ENCODE measurements at regions not wholly inside any gene's neighbourhood (a gene's known extent, or its start where the extent isn't known, plus 50 kb on each side); places are given as distances from the start of the nearest gene placed in this dataset.

GRCh38 chr7:24475166-24475961 is 97.9 kb upstream of the PALS2 start:
- H3K27ac Mint-ChIP-seq (ENCODE audit: unreplicated experiment): no peak overlapping the region
- no peaks in the 10 kb centered on the region for H3K27me3 Mint-ChIP-seq (ENCODE audit: low read depth)
- peaks cover 36% of the 10 kb centered on the region for H3K4me1 Mint-ChIP-seq (ENCODE audit: low read depth)
- DNase-seq (ENCODE audit: low spot score): no peak
- no peaks in the 10 kb centered on the region for H3K36me3 Mint-ChIP-seq (ENCODE audit: low read depth)
- no peak overlapping the region for H3K4me3 Mint-ChIP-seq (ENCODE audit: unreplicated experiment)
- TF ChIP-seq CTCF (IDR thresholded peaks at IDR 0.05): no peak
- peaks cover 8% of the 10 kb centered on the region for H3K9me3 Mint-ChIP-seq (ENCODE audit: low read depth)

GRCh38 chr7:24476227-24476626 is 97.0 kb upstream of the PALS2 start:
- DNase-seq (ENCODE audit: low spot score): no peak
- no peaks in the 10 kb centered on the region for H3K9me3 Mint-ChIP-seq (ENCODE audit: low read depth)
- no peak overlapping the region for H3K4me3 Mint-ChIP-seq (ENCODE audit: unreplicated experiment)
- no peak overlapping the region for H3K27ac Mint-ChIP-seq (ENCODE audit: unreplicated experiment)
- H3K4me1 Mint-ChIP-seq (ENCODE audit: low read depth): peaks cover 37% of the 10 kb centered on the region
- H3K27me3 Mint-ChIP-seq (ENCODE audit: low read depth): no peaks in the 10 kb centered on the region
- no peak for TF ChIP-seq CTCF (IDR thresholded peaks at IDR 0.05)
- H3K36me3 Mint-ChIP-seq (ENCODE audit: low read depth): no peaks in the 10 kb centered on the region

GRCh38 chr7:24477398-24478136 is 95.7 kb upstream of the PALS2 start:
- Mint-ChIP-seq H3K27me3 (ENCODE audit: low read depth) (no peaks in the 10 kb centered on the region), H3K9me3 (ENCODE audit: low read depth) (no peaks in the 10 kb centered on the region), H3K4me1 (ENCODE audit: low read depth) (peaks cover 37% of the 10 kb centered on the region), H3K4me3 (ENCODE audit: unreplicated experiment) (peak overlapping the region; percentile 17), H3K36me3 (ENCODE audit: low read depth) (no peaks in the 10 kb centered on the region), H3K27ac (ENCODE audit: unreplicated experiment) (peak overlapping the region; percentile 76)
- no peak for DNase-seq (ENCODE audit: low spot score)
- no peak for TF ChIP-seq CTCF (IDR thresholded peaks at IDR 0.05)

GRCh38 chr7:24478137-24478655 is 95.1 kb upstream of the PALS2 start:
- peak overlapping the region; percentile 17 for H3K4me3 Mint-ChIP-seq (ENCODE audit: unreplicated experiment)
- no peaks in the 10 kb centered on the region for H3K9me3 Mint-ChIP-seq (ENCODE audit: low read depth)
- no peak for DNase-seq (ENCODE audit: low spot score)
- peak; percentile 27 for TF ChIP-seq CTCF (IDR thresholded peaks at IDR 0.05)
- no peaks in the 10 kb centered on the region for H3K27me3 Mint-ChIP-seq (ENCODE audit: low read depth)
- H3K4me1 Mint-ChIP-seq (ENCODE audit: low read depth): peaks cover 37% of the 10 kb centered on the region
- H3K36me3 Mint-ChIP-seq (ENCODE audit: low read depth): no peaks in the 10 kb centered on the region
- peak overlapping the region; percentile 76 for H3K27ac Mint-ChIP-seq (ENCODE audit: unreplicated experiment)

- Mint-ChIP-seq H3K36me3 (ENCODE audit: low read depth) (no peaks in the 10 kb centered on the region), H3K4me1 (ENCODE audit: low read depth) (peaks cover 37% of the 10 kb centered on the region), H3K9me3 (ENCODE audit: low read depth) (no peaks in the 10 kb centered on the region), H3K27me3 (ENCODE audit: low read depth) (no peaks in the 10 kb centered on the region), H3K27ac (ENCODE audit: unreplicated experiment) (no peak overlapping the region), H3K4me3 (ENCODE audit: unreplicated experiment) (no peak overlapping the region)
- TF ChIP-seq CTCF (IDR thresholded peaks at IDR 0.05): no peak
- DNase-seq (ENCODE audit: low spot score): no peak
These were observed 92.8 kb upstream of the PALS2 start for GRCh38 chr7:24480501-24480900.

Data from chondrocyte (in vitro differentiated cells).